Karpas-422 (cell line): ENCODE measurements at regions not wholly inside any gene's neighbourhood (a gene's known extent, or its start where the extent isn't known, plus 50 kb on each side); places are given as distances from the start of the nearest gene placed in this dataset.

Experiments used
- DNase-seq: peaks from one replicate; pipeline ENCODE4 v3.0.0-alpha.2; 2015
- H2AFZ ChIP-seq: fragments of 200-600 bp; sonication (generic); 2 replicates; pipeline ENCODE4 v1.6.1; 2014; ENCODE audit warnings: antibody characterized with exemption, low read length, mixed read lengths
- H3K27ac ChIP-seq: fragments of 200-600 bp; sonication (generic); 2 replicates; pipeline ENCODE4 v1.5.1; 2014; ENCODE audit warnings: mild to moderate bottlenecking, low read length, moderate library complexity
- H3K27me3 ChIP-seq: fragments of 200-600 bp; sonication (generic); 2 replicates; pipeline ENCODE4 v1.6.1; 2014; ENCODE audit warnings: low read length, mixed read lengths
- H3K36me3 ChIP-seq: fragments of 200-600 bp; sonication (generic); 2 replicates; pipeline ENCODE4 v1.6.1; 2014; ENCODE audit warnings: low read length, mixed read lengths; ENCODE audit not compliant: insufficient read depth
- H3K4me1 ChIP-seq: fragments of 200-600 bp; sonication (generic); 2 replicates; pipeline ENCODE4 v1.6.1; 2014; ENCODE audit warnings: mild to moderate bottlenecking, low read length, mixed read lengths
- H3K4me2 ChIP-seq: fragments of 200-600 bp; sonication (generic); 2 replicates; pipeline ENCODE4 v1.6.1; 2014; ENCODE audit warnings: low read length, low read depth, mild to moderate bottlenecking; ENCODE audit not compliant: poor library complexity, severe bottlenecking
- H3K4me3 ChIP-seq: fragments of 200-600 bp; sonication (generic); 2 replicates; pipeline ENCODE4 v1.5.1; 2014; ENCODE audit warnings: mild to moderate bottlenecking, antibody characterized with exemption, low read length, mixed read lengths
- H3K79me2 ChIP-seq: fragments of 200-600 bp; sonication (generic); 2 replicates; pipeline ENCODE4 v1.6.1; 2014; ENCODE audit warnings: mild to moderate bottlenecking, low read length, mixed read lengths
- H3K9ac ChIP-seq: fragments of 200-600 bp; sonication (generic); 2 replicates; pipeline ENCODE4 v1.6.0; 2014; ENCODE audit warnings: low read length
- H3K9me2 ChIP-seq: fragments of 200-600 bp; sonication (generic), shearing (Covaris generic); replicated peaks from 2 replicates; pipeline ENCODE4 v1.6.0; 2014; ENCODE audit warnings: mild to moderate bottlenecking, low read length, moderate library complexity; ENCODE audit not compliant: insufficient read depth
- H3K9me3 ChIP-seq: fragments of 300-700, 200-600 bp; sonication (generic); 2 replicates; pipeline ENCODE4 v1.6.1; 2014; ENCODE audit warnings: low read length, mixed read lengths
- H4K20me1 ChIP-seq: fragments of 200-600 bp; sonication (generic); 2 replicates; pipeline ENCODE4 v1.6.1; 2014; ENCODE audit warnings: mild to moderate bottlenecking, antibody characterized with exemption, low read length, low read depth; ENCODE audit not compliant: insufficient read depth

GRCh38 chr4:188454575-188454974 lies 315.3 kb downstream of the TRIML1 start:
- no peaks in the 10 kb centered on the region for H3K27me3 ChIP-seq
- no peak overlapping the region for H3K27ac ChIP-seq
- H3K4me1 ChIP-seq = no peaks in the 10 kb centered on the region
- H2AFZ ChIP-seq = no peak overlapping the region
- H3K79me2 ChIP-seq = no peaks in the 10 kb centered on the region
- DNase-seq = no peak
- no peaks in the 10 kb centered on the region for H3K9me3 ChIP-seq
- H3K9ac ChIP-seq = no peak overlapping the region
- no peaks in the 10 kb centered on the region for H4K20me1 ChIP-seq
- H3K36me3 ChIP-seq = no peaks in the 10 kb centered on the region
- no peaks in the 10 kb centered on the region for H3K9me2 ChIP-seq
- no peak overlapping the region for H3K4me3 ChIP-seq
- no peak overlapping the region for H3K4me2 ChIP-seq

DNA sequence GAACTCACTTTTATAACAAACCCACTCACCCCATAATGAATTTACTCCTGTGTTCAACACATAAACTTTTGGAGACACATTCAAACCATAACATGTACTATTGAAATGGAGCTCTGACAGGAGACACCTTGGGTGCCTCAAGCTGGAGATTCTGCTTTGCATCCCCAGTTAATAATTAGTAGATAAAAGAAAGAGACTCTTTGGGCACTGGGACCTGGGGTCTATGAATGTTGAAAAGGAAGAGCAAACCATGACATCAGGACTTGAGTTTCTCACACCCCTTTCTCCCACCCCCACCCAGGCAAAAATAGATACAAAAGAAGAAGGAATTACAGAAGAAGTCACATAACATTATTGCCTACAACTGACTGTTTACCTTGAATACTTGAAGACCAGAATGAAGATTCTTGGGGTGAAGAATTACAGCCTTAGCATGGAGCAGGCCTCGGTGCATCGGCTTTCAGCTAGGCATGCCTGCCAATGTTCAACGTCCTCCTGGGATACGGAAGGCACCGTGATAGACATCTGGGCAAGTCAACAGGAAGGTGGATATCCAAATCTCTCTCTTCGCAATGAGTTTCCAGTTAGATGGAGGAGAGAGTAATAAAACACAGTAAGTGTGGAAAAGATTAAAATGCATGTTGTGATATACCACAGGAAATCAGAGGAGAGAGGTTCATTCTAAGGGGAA lies 316.0 kb downstream of the TRIML1 start:
- H3K79me2 ChIP-seq = no peaks in the 10 kb centered on the region
- H3K27ac ChIP-seq = no peak overlapping the region
- no peaks in the 10 kb centered on the region for H4K20me1 ChIP-seq
- H3K9me2 ChIP-seq = no peaks in the 10 kb centered on the region
- H3K9ac ChIP-seq = no peak overlapping the region
- no peaks in the 10 kb centered on the region for H3K27me3 ChIP-seq
- no peaks in the 10 kb centered on the region for H3K36me3 ChIP-seq
- DNase-seq = no peak
- no peaks in the 10 kb centered on the region for H3K4me1 ChIP-seq
- no peaks in the 10 kb centered on the region for H3K9me3 ChIP-seq
- no peak overlapping the region for H3K4me3 ChIP-seq
- no peak overlapping the region for H2AFZ ChIP-seq
- no peak overlapping the region for H3K4me2 ChIP-seq

DNA sequence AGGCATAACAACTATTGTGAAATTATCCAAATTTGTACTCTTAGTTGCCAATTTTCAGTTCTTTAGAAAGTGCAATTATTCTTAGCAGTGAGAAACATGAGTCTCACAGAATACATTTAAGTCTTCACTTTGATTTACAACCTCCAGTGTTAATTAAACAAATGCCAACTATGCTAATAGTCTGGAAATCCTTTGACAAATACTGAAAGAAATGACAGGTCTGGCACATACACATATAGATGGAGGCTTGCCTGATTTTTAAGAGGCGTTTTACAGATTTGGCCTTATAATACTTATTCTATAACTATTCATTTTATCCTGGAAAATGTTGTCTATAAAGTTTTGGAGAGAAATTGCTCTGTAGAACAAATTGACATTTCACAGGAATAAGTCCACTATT lies 320.1 kb downstream of the TRIML1 start:
- no peak overlapping the region for H3K4me3 ChIP-seq
- H3K9me3 ChIP-seq = no peaks in the 10 kb centered on the region
- no peak for DNase-seq
- H4K20me1 ChIP-seq = no peaks in the 10 kb centered on the region
- no peak overlapping the region for H2AFZ ChIP-seq
- no peaks in the 10 kb centered on the region for H3K27me3 ChIP-seq
- H3K36me3 ChIP-seq = no peaks in the 10 kb centered on the region
- H3K9me2 ChIP-seq = no peaks in the 10 kb centered on the region
- H3K4me2 ChIP-seq = no peak overlapping the region
- no peaks in the 10 kb centered on the region for H3K79me2 ChIP-seq
- H3K4me1 ChIP-seq = no peaks in the 10 kb centered on the region
- no peak overlapping the region for H3K27ac ChIP-seq
- H3K9ac ChIP-seq = no peak overlapping the region

DNA sequence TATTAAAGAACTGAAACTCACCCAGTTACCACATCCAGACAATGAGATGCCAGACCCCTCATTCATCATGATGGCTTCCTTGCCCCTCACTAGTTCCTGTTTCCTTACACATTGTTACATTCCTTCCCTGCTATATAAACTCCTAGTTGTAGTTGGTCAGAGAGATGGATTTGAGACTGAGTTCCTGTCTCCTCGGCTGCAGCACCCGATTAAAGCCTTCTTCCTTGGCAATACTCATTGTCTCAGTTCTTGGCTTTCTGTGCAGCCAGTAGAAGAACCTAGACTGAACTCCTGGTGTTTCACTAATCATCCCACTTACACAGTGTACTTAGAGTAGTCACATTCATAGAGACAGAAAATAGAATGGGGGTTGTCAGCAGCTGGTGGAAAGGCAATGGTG lies 324.7 kb downstream of the TRIML1 start:
- Histone ChIP-seq H3K27ac (no peak overlapping the region), H3K9ac (no peak overlapping the region), H3K9me2 (no peaks in the 10 kb centered on the region), H3K9me3 (no peaks in the 10 kb centered on the region), H2AFZ (no peak overlapping the region), H3K4me1 (no peaks in the 10 kb centered on the region), H3K4me3 (no peak overlapping the region), H3K4me2 (no peak overlapping the region), H3K27me3 (no peaks in the 10 kb centered on the region), H3K36me3 (no peaks in the 10 kb centered on the region), H3K79me2 (no peaks in the 10 kb centered on the region), H4K20me1 (no peaks in the 10 kb centered on the region)
- DNase-seq = no peak

GRCh38 chr4:188466001-188466400 lies 326.8 kb downstream of the TRIML1 start:
- H4K20me1 ChIP-seq = no peaks in the 10 kb centered on the region
- H3K4me1 ChIP-seq = no peaks in the 10 kb centered on the region
- H3K27ac ChIP-seq = no peak overlapping the region
- no peak overlapping the region for H3K4me3 ChIP-seq
- H3K9me2 ChIP-seq = no peaks in the 10 kb centered on the region
- no peaks in the 10 kb centered on the region for H3K9me3 ChIP-seq
- H3K4me2 ChIP-seq = no peak overlapping the region
- no peak overlapping the region for H3K9ac ChIP-seq
- DNase-seq = no peak
- no peaks in the 10 kb centered on the region for H3K27me3 ChIP-seq
- no peaks in the 10 kb centered on the region for H3K79me2 ChIP-seq
- H3K36me3 ChIP-seq = no peaks in the 10 kb centered on the region
- H2AFZ ChIP-seq = no peak overlapping the region

GRCh38 chr4:188484256-188484655 lies 345.0 kb downstream of the TRIML1 start:
- Histone ChIP-seq H2AFZ (no peak overlapping the region), H3K36me3 (no peaks in the 10 kb centered on the region)
- DNase-seq = no peak

GRCh38 chr4:188485906-188486305 lies 346.7 kb downstream of the TRIML1 start:
- H3K79me2 ChIP-seq = no peaks in the 10 kb centered on the region
- H4K20me1 ChIP-seq = no peaks in the 10 kb centered on the region
- no peak overlapping the region for H3K4me3 ChIP-seq
- no peaks in the 10 kb centered on the region for H3K27me3 ChIP-seq
- no peaks in the 10 kb centered on the region for H3K9me2 ChIP-seq
- no peak for DNase-seq
- H3K27ac ChIP-seq = no peak overlapping the region
- H3K9ac ChIP-seq = no peak overlapping the region
- no peaks in the 10 kb centered on the region for H3K4me1 ChIP-seq
- no peaks in the 10 kb centered on the region for H3K9me3 ChIP-seq
- H3K4me2 ChIP-seq = no peak overlapping the region
- no peaks in the 10 kb centered on the region for H3K36me3 ChIP-seq
- H2AFZ ChIP-seq = no peak overlapping the region

More at GRCh38 chr4:188484256-188484655, 345.0 kb downstream of the TRIML1 start:
- Histone ChIP-seq H3K4me1 (no peaks in the 10 kb centered on the region), H3K4me2 (no peak overlapping the region), H3K27me3 (no peaks in the 10 kb centered on the region), H3K79me2 (no peaks in the 10 kb centered on the region), H4K20me1 (no peaks in the 10 kb centered on the region), H3K9me3 (no peaks in the 10 kb centered on the region), H3K4me3 (no peak overlapping the region), H3K9ac (no peak overlapping the region), H3K27ac (no peak overlapping the region), H3K9me2 (no peaks in the 10 kb centered on the region)

DNA sequence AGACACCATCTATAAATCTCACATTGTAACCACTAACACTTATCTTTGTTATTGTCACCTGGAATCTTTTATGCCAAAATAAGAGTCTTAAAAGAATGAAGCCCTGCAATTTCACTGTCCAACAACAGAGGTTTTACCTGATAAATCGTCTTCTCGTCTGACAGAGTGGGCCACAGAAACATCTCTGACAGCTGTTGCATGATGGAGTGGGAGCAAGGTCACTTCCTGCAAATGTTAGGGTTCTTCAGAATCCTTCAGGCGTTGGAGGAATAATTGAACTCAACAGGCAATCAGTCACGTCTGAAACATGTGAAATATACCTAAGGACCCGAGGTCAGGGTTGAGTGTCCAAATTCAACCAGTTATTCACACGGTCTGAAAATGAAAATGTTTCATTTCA lies 353.6 kb downstream of the TRIML1 start:
- Histone ChIP-seq H3K27ac (no peak overlapping the region), H3K79me2 (no peaks in the 10 kb centered on the region), H3K4me2 (no peak overlapping the region), H2AFZ (no peak overlapping the region), H3K4me3 (no peak overlapping the region), H3K9ac (no peak overlapping the region), H3K9me3 (no peaks in the 10 kb centered on the region), H3K4me1 (no peaks in the 10 kb centered on the region), H3K9me2 (no peaks in the 10 kb centered on the region), H3K27me3 (no peaks in the 10 kb centered on the region), H4K20me1 (no peaks in the 10 kb centered on the region), H3K36me3 (no peaks in the 10 kb centered on the region)
- DNase-seq = no peak
